Pancreas (tissue), 10 donors: ENCODE measurements at regions not wholly inside any gene's neighbourhood (a gene's known extent, or its start where the extent isn't known, plus 50 kb on each side); places are given as distances from the start of the nearest gene placed in this dataset.

ENCODE experiments used
- ATAC-seq, 4 donors: fragments of 200-7000 bp; cut with Tn5 transposase; one replicate each; pipeline versions ENCODE4 v1.8.0 to v1.9.1; 2020; ENCODE audit warnings: mild to moderate bottlenecking in 4 of 4, moderate library complexity in 4 of 4
- DNase-seq, 6 donors: peaks; one replicate each; pipeline ENCODE4 v3.0.0-alpha.2; 2020
- FAIRE-seq: peaks from 2 replicates; lab custom pipeline; 2012; peaks lifted over from hg19 to GRCh38; lab: Jason Lieb, UNC
- H3K27ac ChIP-seq, 4 donors: fragments of 200-600 bp; sonication (generic); 1 replicate in 3 of 4; 2 replicates in 1 of 4; pipeline versions ENCODE4 v1.5.0 to v1.8.0; 2020
- H3K27me3 ChIP-seq, 4 donors: fragments of 200-600 bp; one replicate each; pipeline ENCODE4 v1.8.0; 2021
- H3K36me3 ChIP-seq, 3 donors: fragments of 200-600 bp; sonication (generic) in 1 of 3; one replicate each; pipeline versions ENCODE4 v1.5.0 to v1.8.0; 2020 to 2021
- H3K4me1 ChIP-seq, 3 donors: fragments of 200-600 bp; one replicate each; pipeline ENCODE4 v1.8.0; 2021
- H3K4me3 ChIP-seq, 4 donors: fragments of 200-600 bp; sonication (generic) in 2 of 4; one replicate each; pipeline versions ENCODE4 v1.5.0 to v1.8.0; 2020 to 2021
- H3K9me3 ChIP-seq, 4 donors: fragments of 200-600 bp; one replicate each; pipeline ENCODE4 v1.8.0; 2021
- WGBS, 2 donors: extraction: QIAGEN DNeasy Blood & Tissue Kit; methylation state at CpG; one replicate each; pipeline ENCODE4 v1.1.7; 2013; 5-methylcytosine and 5-hydroxymethylcytosine counted together
- intact Hi-C, 3 donors: fragments of 100-400 bp; cut with DNase I; formaldehyde crosslinking; loops; one replicate each; pipeline versions ENCODE4 v1.11.1 to v1.14.2; 2022
- TF ChIP-seq, protein P1 (sequence below), 4 donors: fragments of 200-600 bp; sonication (generic) in 3 of 4; IDR thresholded peaks; one replicate each; pipeline versions ENCODE4 v1.5.0 to v1.8.0; 2021; ENCODE audit warnings: antibody characterized with exemption in 4 of 4
- donor health status: healthy with polysubstance abuse.
- donor health status: DM: no; HTN: no; CAD: no; lungs with moderate emphysema.
- donor health status: DM: no; HTN: no; CAD: no.
- donor health status: control.
- donor health status: control.
- donor health status: Bipolar disorder and iron deficiency.
- donor health status: DM: yes; HTN: yes; CAD: no.
- donor health status: DM: no; HTN: no; CAD: no.
- donor health status: DM: no; HTN: no; CAD: no.
- donor health status: DM: yes; HTN: yes; CAD: no.

DNA sequence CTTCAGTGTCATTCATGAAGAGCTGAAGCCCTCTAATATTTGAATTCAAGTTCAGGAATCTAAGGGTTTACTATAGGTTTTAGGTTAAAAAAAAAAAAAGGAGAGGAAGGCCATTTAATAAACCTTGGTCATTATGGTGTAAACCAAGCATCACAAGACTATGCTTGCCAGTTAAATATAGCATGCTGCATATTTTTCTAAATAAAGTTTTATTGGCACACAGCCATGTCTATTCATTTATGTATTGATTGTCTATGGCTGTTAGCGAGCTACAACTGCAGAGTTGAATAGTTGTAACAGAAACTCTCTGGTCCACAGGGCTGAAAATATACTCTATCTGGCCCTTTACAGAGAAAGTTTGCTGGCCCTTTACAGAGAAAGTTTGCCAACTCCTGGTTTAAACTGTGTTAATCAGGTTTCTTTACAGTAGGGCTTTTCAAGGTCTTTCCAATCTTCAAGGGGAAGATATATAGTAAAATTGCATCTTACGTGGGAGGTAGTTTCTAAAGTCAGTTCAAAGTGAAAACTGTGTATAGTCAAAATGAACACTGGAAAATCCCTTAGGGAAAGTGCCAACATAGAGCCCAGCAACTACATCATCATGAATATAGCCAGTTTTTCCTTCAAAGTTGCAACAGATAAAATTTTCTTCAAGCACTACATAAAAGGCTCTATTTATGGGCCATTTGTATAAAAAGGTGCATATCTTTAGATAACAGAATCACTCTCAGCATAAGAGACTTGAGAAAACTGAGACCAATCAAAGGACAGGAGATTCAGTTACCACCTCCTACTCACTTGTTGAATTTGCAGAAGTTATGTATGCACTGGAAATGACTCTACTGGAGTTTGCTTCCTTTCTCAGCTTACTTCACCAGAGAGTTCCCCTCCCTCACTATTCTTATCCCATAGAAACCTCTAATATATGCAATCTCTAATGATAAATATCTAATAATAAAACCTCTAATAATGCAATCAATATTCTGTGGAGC, 49.7 kb upstream of the FRMD4B start:
- H3K4me1 ChIP-seq, result peaks cover 0 to 4% (median 0%) of the 10 kb centered on the region in 3 donors
- TF ChIP-seq, protein P1, sequence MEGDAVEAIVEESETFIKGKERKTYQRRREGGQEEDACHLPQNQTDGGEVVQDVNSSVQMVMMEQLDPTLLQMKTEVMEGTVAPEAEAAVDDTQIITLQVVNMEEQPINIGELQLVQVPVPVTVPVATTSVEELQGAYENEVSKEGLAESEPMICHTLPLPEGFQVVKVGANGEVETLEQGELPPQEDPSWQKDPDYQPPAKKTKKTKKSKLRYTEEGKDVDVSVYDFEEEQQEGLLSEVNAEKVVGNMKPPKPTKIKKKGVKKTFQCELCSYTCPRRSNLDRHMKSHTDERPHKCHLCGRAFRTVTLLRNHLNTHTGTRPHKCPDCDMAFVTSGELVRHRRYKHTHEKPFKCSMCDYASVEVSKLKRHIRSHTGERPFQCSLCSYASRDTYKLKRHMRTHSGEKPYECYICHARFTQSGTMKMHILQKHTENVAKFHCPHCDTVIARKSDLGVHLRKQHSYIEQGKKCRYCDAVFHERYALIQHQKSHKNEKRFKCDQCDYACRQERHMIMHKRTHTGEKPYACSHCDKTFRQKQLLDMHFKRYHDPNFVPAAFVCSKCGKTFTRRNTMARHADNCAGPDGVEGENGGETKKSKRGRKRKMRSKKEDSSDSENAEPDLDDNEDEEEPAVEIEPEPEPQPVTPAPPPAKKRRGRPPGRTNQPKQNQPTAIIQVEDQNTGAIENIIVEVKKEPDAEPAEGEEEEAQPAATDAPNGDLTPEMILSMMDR (IDR thresholded peaks at IDR 0.05), result no peak
- H3K27ac ChIP-seq, result no peak overlapping the region
- no peak for DNase-seq
- WGBS, 2 donors, result 50 to 56% methylated on average over 2 of the region's 2 CpGs
- H3K36me3 ChIP-seq, result no peaks in the 10 kb centered on the region
- ATAC-seq, result no peak
- no peak overlapping the region for H3K4me3 ChIP-seq
- no peak for FAIRE-seq
- intact Hi-C loops, result no loop called here
- H3K27me3 ChIP-seq, result no peaks in the 10 kb centered on the region
- no peaks in the 10 kb centered on the region for H3K9me3 ChIP-seq
